ENCODE measurements at regions not wholly inside any gene's neighbourhood (a gene's known extent, or its start where the extent isn't known, plus 50 kb on each side); places are given as distances from the start of the nearest gene placed in this dataset.

GRCh38 chr5:29412979-29413378, 1780.5 kb upstream of the CDH6 start:
- H3K9me3 ChIP-seq: no peaks in the 10 kb centered on the region
- no peaks in the 10 kb centered on the region for H3K4me1 ChIP-seq
- H3K36me3 ChIP-seq: no peaks in the 10 kb centered on the region
- H3K27me3 ChIP-seq: no peaks in the 10 kb centered on the region
- no peak for TF ChIP-seq Cebpa-rat (IDR thresholded peaks at IDR 0.05)
- no peak overlapping the region for H3K4me3 ChIP-seq
- no peaks in the 10 kb centered on the region for H4K20me1 ChIP-seq
- no peak overlapping the region for H3K27ac ChIP-seq
- H3K4me2 ChIP-seq: no peak overlapping the region
- no peak overlapping the region for H3K9ac ChIP-seq

- no peaks in the 10 kb centered on the region for H3K9me3 ChIP-seq
- no peak overlapping the region for H3K4me2 ChIP-seq
- no peaks in the 10 kb centered on the region for H3K4me1 ChIP-seq
- no peaks in the 10 kb centered on the region for H3K27me3 ChIP-seq
- no peak for TF ChIP-seq Cebpa-rat (IDR thresholded peaks at IDR 0.05)
- H3K4me3 ChIP-seq: no peak overlapping the region
- H3K36me3 ChIP-seq: no peaks in the 10 kb centered on the region
- H3K9ac ChIP-seq: no peak overlapping the region
- H4K20me1 ChIP-seq: no peaks in the 10 kb centered on the region
- no peak overlapping the region for H3K27ac ChIP-seq
These were observed 1791.2 kb upstream of the CDH6 start for GRCh38 chr5:29402270-29402669.

GRCh38 chr5:29389993-29390392, 1803.5 kb upstream of the CDH6 start:
- H3K36me3 ChIP-seq: no peaks in the 10 kb centered on the region
- H4K20me1 ChIP-seq: no peaks in the 10 kb centered on the region
- peaks cover 15% of the 10 kb centered on the region; the same call in 1 of the 2 replicates for H3K9me3 ChIP-seq
- H3K4me2 ChIP-seq: no peak overlapping the region
- no peak overlapping the region for H3K27ac ChIP-seq
- no peak for TF ChIP-seq Cebpa-rat (IDR thresholded peaks at IDR 0.05)
- no peak overlapping the region for H3K9ac ChIP-seq
- H3K4me3 ChIP-seq: no peak overlapping the region
- H3K27me3 ChIP-seq: no peaks in the 10 kb centered on the region
- H3K4me1 ChIP-seq: no peaks in the 10 kb centered on the region

GRCh38 chr5:29387384-29387783, 1806.1 kb upstream of the CDH6 start:
- Histone ChIP-seq H3K4me2 (no peak overlapping the region), H3K36me3 (no peaks in the 10 kb centered on the region), H3K9me3 (peaks cover 15% of the 10 kb centered on the region; the same call in 1 of the 2 replicates), H3K27me3 (no peaks in the 10 kb centered on the region), H3K4me1 (no peaks in the 10 kb centered on the region), H3K27ac (no peak overlapping the region), H3K9ac (no peak overlapping the region), H4K20me1 (no peaks in the 10 kb centered on the region), H3K4me3 (no peak overlapping the region)
- TF ChIP-seq Cebpa-rat (IDR thresholded peaks at IDR 0.05): no peak

- no peak overlapping the region for H3K9ac ChIP-seq
- no peak for TF ChIP-seq Cebpa-rat (IDR thresholded peaks at IDR 0.05)
- H3K9me3 ChIP-seq: no peaks in the 10 kb centered on the region
- H3K4me3 ChIP-seq: no peak overlapping the region
- H3K27ac ChIP-seq: no peak overlapping the region
- H3K36me3 ChIP-seq: no peaks in the 10 kb centered on the region
- H3K4me2 ChIP-seq: no peak overlapping the region
- no peaks in the 10 kb centered on the region for H3K4me1 ChIP-seq
- H3K27me3 ChIP-seq: no peaks in the 10 kb centered on the region
- H4K20me1 ChIP-seq: no peaks in the 10 kb centered on the region
These were observed 1810.7 kb upstream of the CDH6 start for GRCh38 chr5:29382780-29383179.

- H3K4me1 ChIP-seq: no peaks in the 10 kb centered on the region
- no peaks in the 10 kb centered on the region for H3K36me3 ChIP-seq
- no peak overlapping the region for H3K4me3 ChIP-seq
- no peaks in the 10 kb centered on the region for H3K9me3 ChIP-seq
- no peak for TF ChIP-seq Cebpa-rat (IDR thresholded peaks at IDR 0.05)
- H3K4me2 ChIP-seq: no peak overlapping the region
- H3K27me3 ChIP-seq: no peaks in the 10 kb centered on the region
- H3K9ac ChIP-seq: no peak overlapping the region
- H4K20me1 ChIP-seq: no peaks in the 10 kb centered on the region
- H3K27ac ChIP-seq: no peak overlapping the region
These were observed 1813.5 kb upstream of the CDH6 start for GRCh38 chr5:29380029-29380428.

GRCh38 chr5:29379619-29380018, 1813.9 kb upstream of the CDH6 start:
- no peaks in the 10 kb centered on the region for H3K36me3 ChIP-seq
- no peak overlapping the region for H3K4me3 ChIP-seq
- H3K9me3 ChIP-seq: no peaks in the 10 kb centered on the region
- no peaks in the 10 kb centered on the region for H3K27me3 ChIP-seq
- no peak for TF ChIP-seq Cebpa-rat (IDR thresholded peaks at IDR 0.05)
- H4K20me1 ChIP-seq: no peaks in the 10 kb centered on the region
- H3K9ac ChIP-seq: no peak overlapping the region
- H3K27ac ChIP-seq: no peak overlapping the region
- no peak overlapping the region for H3K4me2 ChIP-seq
- no peaks in the 10 kb centered on the region for H3K4me1 ChIP-seq

GRCh38 chr5:29378104-29378503, 1815.4 kb upstream of the CDH6 start:
- Histone ChIP-seq H3K9ac (no peak overlapping the region), H3K9me3 (no peaks in the 10 kb centered on the region), H3K4me2 (no peak overlapping the region), H3K27ac (no peak overlapping the region), H3K4me1 (no peaks in the 10 kb centered on the region), H3K36me3 (no peaks in the 10 kb centered on the region), H3K27me3 (no peaks in the 10 kb centered on the region), H3K4me3 (no peak overlapping the region), H4K20me1 (no peaks in the 10 kb centered on the region)
- no peak for TF ChIP-seq Cebpa-rat (IDR thresholded peaks at IDR 0.05)

- no peak overlapping the region for H3K4me3 ChIP-seq
- no peak overlapping the region for H3K27ac ChIP-seq
- no peaks in the 10 kb centered on the region for H3K36me3 ChIP-seq
- no peaks in the 10 kb centered on the region for H3K9me3 ChIP-seq
- no peaks in the 10 kb centered on the region for H3K4me1 ChIP-seq
- H4K20me1 ChIP-seq: no peaks in the 10 kb centered on the region
- H3K9ac ChIP-seq: no peak overlapping the region
- H3K27me3 ChIP-seq: no peaks in the 10 kb centered on the region
- TF ChIP-seq Cebpa-rat (IDR thresholded peaks at IDR 0.05): no peak
- no peak overlapping the region for H3K4me2 ChIP-seq
These were observed 1823.2 kb upstream of the CDH6 start for GRCh38 chr5:29370248-29370647.

GRCh38 chr5:29367176-29367833, 1826.2 kb upstream of the CDH6 start:
- H4K20me1 ChIP-seq: no peaks in the 10 kb centered on the region
- H3K36me3 ChIP-seq: no peaks in the 10 kb centered on the region
- H3K9ac ChIP-seq: no peak overlapping the region
- TF ChIP-seq Cebpa-rat (IDR thresholded peaks at IDR 0.05): no peak
- H3K4me2 ChIP-seq: no peak overlapping the region
- H3K27ac ChIP-seq: no peak overlapping the region
- H3K9me3 ChIP-seq: no peaks in the 10 kb centered on the region
- H3K4me3 ChIP-seq: no peak overlapping the region
- no peaks in the 10 kb centered on the region for H3K4me1 ChIP-seq
- no peaks in the 10 kb centered on the region for H3K27me3 ChIP-seq

- no peak overlapping the region for H3K9ac ChIP-seq
- no peak for TF ChIP-seq Cebpa-rat (IDR thresholded peaks at IDR 0.05)
- H3K4me2 ChIP-seq: no peak overlapping the region
- no peak overlapping the region for H3K27ac ChIP-seq
- H3K36me3 ChIP-seq: no peaks in the 10 kb centered on the region
- no peaks in the 10 kb centered on the region for H3K27me3 ChIP-seq
- no peaks in the 10 kb centered on the region for H4K20me1 ChIP-seq
- H3K4me1 ChIP-seq: no peaks in the 10 kb centered on the region
- no peak overlapping the region for H3K4me3 ChIP-seq
- H3K9me3 ChIP-seq: 0 out of 2 replicates have a peak, but pooled peaks cover 4% of the 10 kb centered on the region
These were observed 1842.3 kb upstream of the CDH6 start for GRCh38 chr5:29351170-29351569.

Measured in BLaER1 (cell line).